ENCODE measurements at regions not wholly inside any gene's neighbourhood (a gene's known extent, or its start where the extent isn't known, plus 50 kb on each side); places are given as distances from the start of the nearest gene placed in this dataset.

DNA sequence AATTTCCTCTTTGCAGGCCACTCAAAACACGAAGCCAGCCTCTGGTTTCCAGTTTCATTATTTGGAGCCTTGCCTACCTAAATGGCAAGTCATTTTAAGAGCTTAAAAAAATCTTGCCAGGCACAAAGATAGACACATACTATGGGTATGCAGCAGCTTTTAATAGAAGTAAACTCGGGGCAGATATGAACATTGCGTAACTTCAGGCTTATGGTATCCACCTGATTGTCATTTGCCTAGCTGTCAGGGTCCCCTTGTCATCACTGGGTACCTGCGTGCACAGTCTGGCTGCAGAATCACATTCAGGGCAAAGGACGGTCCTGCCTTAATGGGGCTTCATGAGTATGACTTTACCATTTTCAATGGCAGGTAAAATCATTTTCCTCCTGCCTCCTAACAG, 466.1 kb upstream of the NRP1 start:
- no peak overlapping the region for H3K4me3 ChIP-seq
- 89 to 96% (median 90%) methylated on average over 5 of the region's 5 CpGs for WGBS, 4 donors

DNA sequence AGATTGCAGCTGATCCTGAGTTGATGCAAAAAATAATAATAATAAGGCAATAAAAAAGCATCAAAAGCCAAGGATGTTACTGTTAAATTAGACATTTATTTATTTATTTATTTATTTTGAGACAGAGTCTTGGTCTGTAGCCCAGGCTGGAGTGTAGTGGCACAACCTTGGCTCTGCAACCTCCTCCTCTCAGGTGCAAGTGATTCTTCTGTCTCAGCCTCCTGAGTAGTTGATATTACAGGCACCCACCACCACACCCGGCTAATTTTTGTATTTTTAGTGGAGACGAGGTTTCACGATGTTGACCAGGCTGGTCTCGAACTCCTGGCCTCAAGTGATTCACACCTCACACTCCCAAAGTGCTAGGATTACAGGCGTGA, 465.5 kb upstream of the NRP1 start:
- Histone ChIP-seq H3K4me3 (no peak overlapping the region), H3K4me1 (replicated peaks in 1 of 2) (no peaks in the 10 kb centered on the region), H3K27me3 (no peaks in the 10 kb centered on the region), H3K36me3 (replicated peaks in 1 of 2) (no peaks in the 10 kb centered on the region), H3K9me3 (replicated peaks in 1 of 3) (no peaks in the 10 kb centered on the region), H3K27ac (no peak overlapping the region)
- no peak for DNase-seq
- no peak for TF ChIP-seq POLR2A (IDR thresholded peaks at IDR 0.05)
- TF ChIP-seq, protein P1, sequence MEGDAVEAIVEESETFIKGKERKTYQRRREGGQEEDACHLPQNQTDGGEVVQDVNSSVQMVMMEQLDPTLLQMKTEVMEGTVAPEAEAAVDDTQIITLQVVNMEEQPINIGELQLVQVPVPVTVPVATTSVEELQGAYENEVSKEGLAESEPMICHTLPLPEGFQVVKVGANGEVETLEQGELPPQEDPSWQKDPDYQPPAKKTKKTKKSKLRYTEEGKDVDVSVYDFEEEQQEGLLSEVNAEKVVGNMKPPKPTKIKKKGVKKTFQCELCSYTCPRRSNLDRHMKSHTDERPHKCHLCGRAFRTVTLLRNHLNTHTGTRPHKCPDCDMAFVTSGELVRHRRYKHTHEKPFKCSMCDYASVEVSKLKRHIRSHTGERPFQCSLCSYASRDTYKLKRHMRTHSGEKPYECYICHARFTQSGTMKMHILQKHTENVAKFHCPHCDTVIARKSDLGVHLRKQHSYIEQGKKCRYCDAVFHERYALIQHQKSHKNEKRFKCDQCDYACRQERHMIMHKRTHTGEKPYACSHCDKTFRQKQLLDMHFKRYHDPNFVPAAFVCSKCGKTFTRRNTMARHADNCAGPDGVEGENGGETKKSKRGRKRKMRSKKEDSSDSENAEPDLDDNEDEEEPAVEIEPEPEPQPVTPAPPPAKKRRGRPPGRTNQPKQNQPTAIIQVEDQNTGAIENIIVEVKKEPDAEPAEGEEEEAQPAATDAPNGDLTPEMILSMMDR (IDR thresholded peaks at IDR 0.05): no peak
- WGBS, 4 donors: 94 to 100% (median 97%) methylated on average over 5 of the region's 5 CpGs
- intact Hi-C loops (cut with DNase I): no loop called here

More for the DNA sequence above, 466.1 kb upstream of the NRP1 start:
- Histone ChIP-seq H3K36me3 (replicated peaks in 1 of 2) (no peaks in the 10 kb centered on the region), H3K27me3 (no peaks in the 10 kb centered on the region), H3K9me3 (replicated peaks in 1 of 3) (no peaks in the 10 kb centered on the region), H3K27ac (no peak overlapping the region), H3K4me1 (replicated peaks in 1 of 2) (no peaks in the 10 kb centered on the region)
- TF ChIP-seq, protein P1 (IDR thresholded peaks at IDR 0.05): no peak
- TF ChIP-seq POLR2A (IDR thresholded peaks at IDR 0.05): no peak
- no peak for DNase-seq
- intact Hi-C loops (cut with DNase I): no loop called here

DNA sequence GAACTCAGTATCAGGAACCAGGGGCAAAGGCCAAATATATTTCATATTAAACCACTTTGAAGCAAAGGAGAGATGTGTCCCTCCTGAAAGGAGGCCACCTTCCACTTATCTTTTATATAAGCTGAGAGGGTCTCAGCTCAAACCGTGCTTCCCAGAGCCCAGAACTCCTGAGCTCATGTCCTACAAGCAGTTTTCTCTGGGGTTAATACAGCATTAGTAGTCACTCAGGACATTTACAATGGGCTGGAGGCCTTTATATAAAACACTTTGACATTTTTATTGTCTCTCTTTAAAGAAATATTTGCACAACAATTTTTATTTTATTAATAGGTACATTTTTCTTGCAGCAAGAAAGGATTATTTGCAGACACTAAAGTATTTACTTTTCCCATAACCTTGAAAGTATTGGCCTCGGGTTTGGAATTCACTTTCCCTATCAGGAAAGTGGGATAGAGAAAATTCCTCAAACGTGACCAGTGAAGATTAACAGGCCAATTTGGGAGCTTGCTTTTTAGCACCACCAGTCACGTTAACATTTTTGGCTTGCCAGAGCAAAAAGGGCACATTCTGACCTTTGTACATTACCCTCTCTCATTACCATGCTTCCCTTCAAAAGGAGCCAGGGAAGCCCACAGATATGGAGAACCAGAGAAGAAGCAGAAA, 464.9 kb upstream of the NRP1 start:
- TF ChIP-seq POLR2A (IDR thresholded peaks at IDR 0.05): no peak
- TF ChIP-seq, protein P1 (IDR thresholded peaks at IDR 0.05): no peak
- Histone ChIP-seq H3K4me1 (replicated peaks in 1 of 2) (no peaks in the 10 kb centered on the region), H3K9me3 (replicated peaks in 1 of 3) (no peaks in the 10 kb centered on the region), H3K4me3 (no peak overlapping the region), H3K27ac (no peak overlapping the region), H3K27me3 (no peaks in the 10 kb centered on the region), H3K36me3 (replicated peaks in 1 of 2) (no peaks in the 10 kb centered on the region)
- 48 to 59% (median 50%) methylated on average over 4 of the region's 4 CpGs for WGBS, 4 donors
- DNase-seq: no peak
- intact Hi-C loops (cut with DNase I): no loop called here

DNA sequence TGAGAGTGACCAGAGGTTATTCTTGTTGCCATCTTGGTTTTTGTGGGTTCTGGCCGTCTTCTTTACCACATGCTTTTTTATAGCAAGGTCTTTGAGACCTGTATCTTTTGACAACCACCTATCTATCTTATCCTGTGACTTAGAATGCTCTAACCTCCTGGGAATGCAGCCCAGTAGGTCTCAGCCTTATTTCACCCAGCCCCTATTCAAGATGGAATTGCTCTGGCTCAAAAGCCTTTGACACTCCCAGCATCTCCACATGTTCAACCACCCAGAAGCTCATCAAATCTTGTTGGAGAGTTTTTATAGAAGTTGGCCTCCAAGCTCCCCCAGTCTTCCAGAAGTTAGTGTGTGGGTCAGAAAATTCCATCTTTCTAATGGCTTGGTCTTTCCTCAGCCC, 464.3 kb upstream of the NRP1 start:
- Histone ChIP-seq H3K9me3 (replicated peaks in 1 of 3) (no peaks in the 10 kb centered on the region), H3K27ac (no peak overlapping the region), H3K27me3 (no peaks in the 10 kb centered on the region), H3K4me3 (no peak overlapping the region), H3K36me3 (replicated peaks in 1 of 2) (no peaks in the 10 kb centered on the region), H3K4me1 (replicated peaks in 1 of 2) (no peaks in the 10 kb centered on the region)
- TF ChIP-seq, protein P1 (IDR thresholded peaks at IDR 0.05): no peak
- TF ChIP-seq POLR2A (IDR thresholded peaks at IDR 0.05): no peak
- DNase-seq: no peak
- 90 to 97% (median 94%) methylated on average over 1 of the region's 1 CpG for WGBS, 4 donors
- intact Hi-C loops (cut with DNase I): no loop called here

Measured in adrenal gland (tissue), 9 donors.